K562 (cell line): ENCODE measurements at regions not wholly inside any gene's neighbourhood (a gene's known extent, or its start where the extent isn't known, plus 50 kb on each side); places are given as distances from the start of the nearest gene placed in this dataset.

ENCODE experiments used
- CTCF ChIP-seq, 3 experiments: IDR thresholded peaks in 2 of 3; conservative IDR thresholded peaks in 1 of 3; 2 replicates each; pipeline ENCODE4 v1.5.1; 2011 to 2012; ENCODE audit warnings: low read length in 3 of 3, mild to moderate bottlenecking in 3 of 3, control low read depth in 2 of 3, improper control_type of control experiment in 1 of 3, inconsistent platforms in 1 of 3, low read depth in 1 of 3, mixed read lengths in 1 of 3, moderate library complexity in 1 of 3; ENCODE audit not compliant: insufficient read depth in 2 of 3
- FOS ChIP-seq: IDR thresholded peaks from 3 replicates; pipeline ENCODE4 v1.6.1; 2011; ENCODE audit not compliant: insufficient read length; ENCODE audit errors: extremely low read depth
- POLR2A ChIP-seq: fragments of 450-650 bp; conservative IDR thresholded peaks from 2 replicates; pipeline ENCODE4 v1.6.1; 2016
- RBBP5 ChIP-seq: fragments of 200-600 bp; sonication (generic); IDR thresholded peaks from 2 replicates; pipeline ENCODE4 v1.6.1; 2012; ENCODE audit warnings: borderline replicate concordance, mild to moderate bottlenecking, low read length, control low read depth, inconsistent platforms; ENCODE audit not compliant: insufficient read depth, poor library complexity, severe bottlenecking
- ZFP1 ChIP-seq: fragments of 450-650 bp; formaldehyde crosslinking; IDR thresholded peaks from 2 replicates; pipeline ENCODE4 v1.4.0; 2020; ENCODE audit warnings: mild to moderate bottlenecking, mixed read lengths
- TF ChIP-seq, protein P1 (sequence below): fragments of 450-650 bp; IDR thresholded peaks from 2 replicates; pipeline ENCODE4 v1.6.1; 2016; ENCODE audit warnings: mild to moderate bottlenecking

DNA sequence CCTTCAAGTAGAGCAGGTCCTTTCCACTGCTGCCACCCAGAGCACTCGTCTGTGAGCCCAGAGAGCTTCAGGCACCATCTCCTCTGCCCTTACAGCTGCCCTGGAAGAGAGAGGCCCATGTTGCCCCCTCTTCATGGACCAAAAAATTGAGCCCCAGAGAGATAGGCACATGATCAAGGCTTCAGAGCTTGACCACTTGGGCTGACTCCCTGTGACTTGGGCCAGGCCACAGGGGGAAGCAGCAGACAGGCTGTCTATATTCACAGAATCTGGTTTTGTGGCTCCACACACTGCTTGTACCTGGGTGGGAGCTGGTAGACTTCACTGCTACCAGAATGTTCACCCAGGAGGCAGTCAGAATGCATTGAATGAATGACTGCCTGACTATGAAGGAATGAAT lies 58.2 kb downstream of the SMIM38 start:
- TF ChIP-seq, protein P1, sequence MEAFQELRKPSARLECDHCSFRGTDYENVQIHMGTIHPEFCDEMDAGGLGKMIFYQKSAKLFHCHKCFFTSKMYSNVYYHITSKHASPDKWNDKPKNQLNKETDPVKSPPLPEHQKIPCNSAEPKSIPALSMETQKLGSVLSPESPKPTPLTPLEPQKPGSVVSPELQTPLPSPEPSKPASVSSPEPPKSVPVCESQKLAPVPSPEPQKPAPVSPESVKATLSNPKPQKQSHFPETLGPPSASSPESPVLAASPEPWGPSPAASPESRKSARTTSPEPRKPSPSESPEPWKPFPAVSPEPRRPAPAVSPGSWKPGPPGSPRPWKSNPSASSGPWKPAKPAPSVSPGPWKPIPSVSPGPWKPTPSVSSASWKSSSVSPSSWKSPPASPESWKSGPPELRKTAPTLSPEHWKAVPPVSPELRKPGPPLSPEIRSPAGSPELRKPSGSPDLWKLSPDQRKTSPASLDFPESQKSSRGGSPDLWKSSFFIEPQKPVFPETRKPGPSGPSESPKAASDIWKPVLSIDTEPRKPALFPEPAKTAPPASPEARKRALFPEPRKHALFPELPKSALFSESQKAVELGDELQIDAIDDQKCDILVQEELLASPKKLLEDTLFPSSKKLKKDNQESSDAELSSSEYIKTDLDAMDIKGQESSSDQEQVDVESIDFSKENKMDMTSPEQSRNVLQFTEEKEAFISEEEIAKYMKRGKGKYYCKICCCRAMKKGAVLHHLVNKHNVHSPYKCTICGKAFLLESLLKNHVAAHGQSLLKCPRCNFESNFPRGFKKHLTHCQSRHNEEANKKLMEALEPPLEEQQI: no peak
- TF ChIP-seq RBBP5 (no peak), CTCF (IDR thresholded peaks at IDR 0.05 in 2 of 3, conservative IDR thresholded peaks at IDR 0.05 in 1 of 3; ENCODE audit: insufficient read depth in 2 of 3, low read depth in 1 of 3, low read length in 3 of 3) (no peak), FOS (no peak), ZFP1 (CRISPR knock-in tag) (no peak), POLR2A (no peak)
